Thyroid gland (tissue), 4 donors: ENCODE measurements at regions not wholly inside any gene's neighbourhood (a gene's known extent, or its start where the extent isn't known, plus 50 kb on each side); places are given as distances from the start of the nearest gene placed in this dataset.

ENCODE experiments used
- CTCF ChIP-seq, 6 experiments: fragments of 200-600 bp in 3 of 6; fragments of 450-650 bp in 3 of 6; sonication (generic) in 3 of 6; IDR thresholded peaks; one replicate each; pipeline ENCODE4 v1.5.1; 2016 to 2019; ENCODE audit warnings: antibody characterized with exemption in 6 of 6, mild to moderate bottlenecking in 2 of 6, inconsistent platforms in 1 of 6, moderate library complexity in 1 of 6
- POLR2A ChIP-seq, 2 donors: fragments of 450-650 bp; IDR thresholded peaks; one replicate each; pipeline ENCODE4 v1.6.1; 2017; ENCODE audit warnings: antibody characterized with exemption in 2 of 2, mild to moderate bottlenecking in 2 of 2, moderate library complexity in 1 of 2

DNA sequence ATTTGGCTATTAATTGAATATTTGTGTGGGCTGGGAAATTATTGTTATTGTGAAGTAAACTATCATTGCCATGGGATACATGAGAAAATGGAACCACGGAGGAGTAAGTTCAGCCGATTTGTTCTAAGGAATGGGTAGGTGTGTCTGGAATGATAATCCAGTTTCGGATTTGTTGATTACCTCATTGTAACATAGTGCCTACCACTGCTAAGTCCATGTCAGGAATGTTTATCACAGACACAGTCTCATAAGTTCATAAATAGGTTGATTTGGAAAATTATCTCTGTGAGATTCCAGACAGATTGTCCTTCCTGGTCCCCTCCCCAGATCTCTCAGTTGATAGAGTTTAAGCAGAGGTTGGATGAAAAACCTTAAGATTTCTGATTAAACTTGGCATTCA, 78.1 kb upstream of the MAST4 start:
- TF ChIP-seq CTCF (IDR thresholded peaks at IDR 0.05), result no peak
- no peak for TF ChIP-seq POLR2A (IDR thresholded peaks at IDR 0.05)
